HCT116 (cell line): ENCODE measurements at regions not wholly inside any gene's neighbourhood (a gene's known extent, or its start where the extent isn't known, plus 50 kb on each side); places are given as distances from the start of the nearest gene placed in this dataset.

ENCODE experiments used
- CEBPB ChIP-seq: IDR thresholded peaks from 2 replicates; pipeline ENCODE4 v1.6.1; 2012; ENCODE audit warnings: low read depth
- CTCF ChIP-seq, 3 experiments: fragments of 200-600 bp in 1 of 3; sonication (generic) in 1 of 3; IDR thresholded peaks in 2 of 3; conservative IDR thresholded peaks in 1 of 3; 2 replicates each; pipeline ENCODE4 v1.5.1; 2012 to 2017; ENCODE audit warnings: low read depth in 2 of 3, low read length in 2 of 3, antibody characterized with exemption in 1 of 3, borderline replicate concordance in 1 of 3, control low read depth in 1 of 3, mild to moderate bottlenecking in 1 of 3, mixed read lengths in 1 of 3, mixed run types in 1 of 3, moderate library complexity in 1 of 3; ENCODE audit not compliant: insufficient read depth in 1 of 3
- EZH2 ChIP-seq: fragments of 200-600 bp; sonication (generic); IDR thresholded peaks from 2 replicates; pipeline ENCODE4 v1.6.1; 2017; ENCODE audit warnings: antibody characterized with exemption, mixed run types
- POLR2A ChIP-seq: IDR thresholded peaks from 2 replicates; pipeline ENCODE4 v1.7.0; 2011; ENCODE audit warnings: borderline replicate concordance; ENCODE audit not compliant: insufficient read depth, insufficient read length; ENCODE audit errors: extremely low read depth
- POLR2AphosphoS5 ChIP-seq: IDR thresholded peaks from 2 replicates; pipeline ENCODE4 v1.6.1; 2011; ENCODE audit warnings: mild to moderate bottlenecking, low read depth, low read length, moderate library complexity
- ZNF274 ChIP-seq: fragments of 200-500 bp; sonication (Bioruptor generic); IDR thresholded peaks from 2 replicates; pipeline ENCODE4 v1.6.1; 2014; ENCODE audit warnings: mild to moderate bottlenecking, low read depth, low read length, inconsistent platforms

GRCh38 chr21:17071093-17071492 lies 441.8 kb upstream of the CXADR start:
- TF ChIP-seq CTCF (IDR thresholded peaks at IDR 0.05 in 2 of 3, conservative IDR thresholded peaks at IDR 0.05 in 1 of 3; ENCODE audit: borderline replicate concordance in 1 of 3, insufficient read depth in 1 of 3, low read depth in 2 of 3, low read length in 2 of 3) (no peak), ZNF274 (no peak), POLR2AphosphoS5 (no peak), POLR2A (no peak), CEBPB (no peak), EZH2 (no peak)
